ENCODE measurements at regions not wholly inside any gene's neighbourhood (a gene's known extent, or its start where the extent isn't known, plus 50 kb on each side); places are given as distances from the start of the nearest gene placed in this dataset.
"Not testable (repeated sequence)": the region's sequence is repeated elsewhere in the genome, so short reads cannot be mapped to it uniquely, and the experiment has no call there.

- DNase-seq, result no peak
Measured at GRCh38 chr21:20220586-20220985, 777.6 kb upstream of the NCAM2 start.

- not testable (repeated sequence) for DNase-seq
Measured at GRCh38 chr21:20221981-20222380, 776.2 kb upstream of the NCAM2 start.

- DNase-seq, result not testable (repeated sequence)
Measured at GRCh38 chr21:20236649-20237048, 761.6 kb upstream of the NCAM2 start.

GRCh38 chr21:20249401-20249800 is 748.8 kb upstream of the NCAM2 start:
- DNase-seq, result no peak

- DNase-seq, result no peak
Measured at GRCh38 chr21:20250337-20250736, 747.9 kb upstream of the NCAM2 start.

GRCh38 chr21:20253261-20253660 is 744.9 kb upstream of the NCAM2 start:
- DNase-seq, result no peak

- DNase-seq, result no peak
Measured at GRCh38 chr21:20254964-20255363, 743.2 kb upstream of the NCAM2 start.

- DNase-seq, result no peak
Measured at GRCh38 chr21:20257052-20257740, 741.0 kb upstream of the NCAM2 start.

- no peak for DNase-seq
Measured at GRCh38 chr21:20258542-20258941, 739.7 kb upstream of the NCAM2 start.

- no peak for DNase-seq
Measured at GRCh38 chr21:20259031-20259867, 739.0 kb upstream of the NCAM2 start.

- DNase-seq, result no peak
Measured at GRCh38 chr21:20260124-20260523, 738.1 kb upstream of the NCAM2 start.

GRCh38 chr21:20261364-20261763 is 736.8 kb upstream of the NCAM2 start:
- DNase-seq, result no peak

GRCh38 chr21:20265707-20266440 is 732.3 kb upstream of the NCAM2 start:
- peak; percentile 13 for DNase-seq

GRCh38 chr21:20266441-20266710 is 731.8 kb upstream of the NCAM2 start:
- no peak for DNase-seq

- DNase-seq, result no peak
Measured at GRCh38 chr21:20270365-20271055, 727.7 kb upstream of the NCAM2 start.

GRCh38 chr21:20272791-20273362 is 725.3 kb upstream of the NCAM2 start:
- DNase-seq, result no peak

- DNase-seq, result no peak
Measured at GRCh38 chr21:20276377-20276776, 721.8 kb upstream of the NCAM2 start.

GRCh38 chr21:20276954-20277353 is 721.3 kb upstream of the NCAM2 start:
- DNase-seq, result no peak

GRCh38 chr21:20283836-20284235 is 714.4 kb upstream of the NCAM2 start:
- no peak for DNase-seq

GRCh38 chr21:20292280-20292679 is 705.9 kb upstream of the NCAM2 start:
- no peak for DNase-seq

- DNase-seq, result not testable (repeated sequence)
Measured at GRCh38 chr21:20292854-20293253, 705.4 kb upstream of the NCAM2 start.

GRCh38 chr21:20301395-20301794 is 696.8 kb upstream of the NCAM2 start:
- no peak for DNase-seq

GRCh38 chr21:20302084-20302483 is 696.1 kb upstream of the NCAM2 start:
- DNase-seq, result no peak

Measured in NCI-H510A treated with DMSO at 0.1 percent for 48 hours (cell line).